Heart right ventricle (tissue), 16 donors: ENCODE measurements at regions not wholly inside any gene's neighbourhood (a gene's known extent, or its start where the extent isn't known, plus 50 kb on each side); places are given as distances from the start of the nearest gene placed in this dataset.

ENCODE experiments used
- ATAC-seq, 8 donors: fragments of 200-7000 bp; cut with Tn5 transposase; one replicate each; pipeline ENCODE4 v1.9.1; 2020; ENCODE audit warnings: mild to moderate bottlenecking in 8 of 8, moderate library complexity in 8 of 8, moderate number of reproducible peaks in 1 of 8
- DNase-seq, 2 donors: peaks; one replicate each; pipeline ENCODE4 v3.0.0-alpha.2; 2020
- H3K27ac ChIP-seq, 10 donors: fragments of 200-600 bp; sonication (generic) in 2 of 10; one replicate each; pipeline versions ENCODE4 v1.5.0 to v1.8.0; 2020 to 2022; ENCODE audit warnings: mild to moderate bottlenecking in 3 of 10
- H3K27me3 ChIP-seq, 7 donors: fragments of 200-600 bp; one replicate each; pipeline ENCODE4 v1.8.0; 2021 to 2022; ENCODE audit warnings: mild to moderate bottlenecking in 2 of 7
- H3K36me3 ChIP-seq, 9 donors: fragments of 200-600 bp; sonication (generic) in 1 of 9; one replicate each; pipeline versions ENCODE4 v1.5.0 to v1.8.0; 2020 to 2022; ENCODE audit warnings: mild to moderate bottlenecking in 2 of 9
- H3K4me1 ChIP-seq, 9 donors: fragments of 200-600 bp; sonication (generic) in 1 of 9; one replicate each; pipeline versions ENCODE4 v1.5.0 to v1.8.0; 2020 to 2022; ENCODE audit warnings: mild to moderate bottlenecking in 4 of 9
- H3K4me3 ChIP-seq, 10 donors: fragments of 200-600 bp; sonication (generic) in 2 of 10; one replicate each; pipeline versions ENCODE4 v1.5.0 to v1.8.0; 2020 to 2022; ENCODE audit warnings: mild to moderate bottlenecking in 7 of 10, moderate library complexity in 2 of 10
- H3K9me3 ChIP-seq, 11 donors: fragments of 200-600 bp in 10 of 11; sonication (generic) in 2 of 11; one replicate each; pipeline versions ENCODE4 v1.5.0 to v1.8.0; 2013 to 2022; ENCODE audit warnings: mild to moderate bottlenecking in 2 of 11, control low read depth in 1 of 11, moderate library complexity in 1 of 11
- CTCF ChIP-seq, 9 donors: fragments of 200-600 bp; sonication (generic) in 2 of 9; IDR thresholded peaks; one replicate each; pipeline versions ENCODE4 v1.5.0 to v1.8.0; 2021 to 2022; ENCODE audit warnings: antibody characterized with exemption in 9 of 9, mild to moderate bottlenecking in 5 of 9, moderate library complexity in 1 of 9
- WGBS, 2 donors: extraction: QIAGEN DNeasy Blood & Tissue Kit; methylation state at CpG; one replicate each; pipeline ENCODE4 v1.1.7; 2013; ENCODE audit warnings: inconsistent platforms in 1 of 2; 5-methylcytosine and 5-hydroxymethylcytosine counted together
- intact Hi-C, 10 donors: fragments of 100-400 bp; cut with DNase I; formaldehyde crosslinking; loops; one replicate each; pipeline versions ENCODE4 v1.11.1 to v1.14.2; 2022
- donor health status: Arrhythmogenic right ventricular cardiomyopathy.
- donor health status: ischemic (EF 13 %, LVEDD 7.1; RV severe dilation, severe dysfunction).
- donor health status: healthy with polysubstance abuse.
- donor health status: DM: no; HTN: yes; CAD: no.
- donor health status: DM: no; HTN: no; CAD: no.
- donor health status: ischemic (EF 25% LVEDD 6.9; RV normal size, moderate dysfunction).
- donor health status: ischemic (EF 25% LVEDD 5.7; RV mildly dilated, moderate dysfunction).
- donor health status: healthy.
- donor health status: DM: yes; HTN: yes; CAD: no.
- donor health status: Ischemic cardiomyopathy.
- donor health status: ischemic (EF 35%, LVEDD 5.7; RV mildly dilated, moderate dysfunction).
- donor health status: nonischemic (EF 11% LVEDD 7.7; RV severe dilation, severe dysfunction).
- donor health status: DM: yes; HTN: yes; CAD: no.
- donor health status: PGD.
- donor health status: ischemic (EF 29% LVEDD 5.4; RV normal size, mild dysfunction).
- donor health status: nonischemic (EF 23%, LVEDD 6.1; RV moderate dilation, normal function).

- Histone ChIP-seq H3K27ac (no peak overlapping the region), H3K9me3 (peaks cover 0 to 8% (median 0%) of the 10 kb centered on the region in 11 donors), H3K4me3 (no peak overlapping the region), H3K27me3 (no peaks in the 10 kb centered on the region), H3K4me1 (peaks cover 0 to 29% (median 5%) of the 10 kb centered on the region in 9 donors), H3K36me3 (no peaks in the 10 kb centered on the region)
- WGBS, 2 donors, result 67 to 82% methylated on average over 5 of the region's 5 CpGs
- DNase-seq (no peak), ATAC-seq (no peak)
- TF ChIP-seq CTCF (IDR thresholded peaks at IDR 0.05), result no peak
- intact Hi-C loops, result no loop called here
Observed at GRCh38 chr5:154697371-154697770, 57.8 kb upstream of the LARP1 start.

- WGBS, 2 donors, result 27 to 35% methylated on average over 3 of the region's 3 CpGs
- H3K4me1 ChIP-seq, result peaks cover 0 to 25% (median 8%) of the 10 kb centered on the region in 9 donors
- no peaks in the 10 kb centered on the region for H3K27me3 ChIP-seq
- no peak overlapping the region for H3K4me3 ChIP-seq
- TF ChIP-seq CTCF (IDR thresholded peaks at IDR 0.05), result no peak
- no peak overlapping the region for H3K27ac ChIP-seq
- H3K36me3 ChIP-seq, result no peaks in the 10 kb centered on the region
- intact Hi-C loops, result no loop called here
- ATAC-seq (no peak), DNase-seq (no peak)
- H3K9me3 ChIP-seq, result peaks cover 0 to 8% (median 0%) of the 10 kb centered on the region in 11 donors
Observed at GRCh38 chr5:154696891-154697290, 58.3 kb upstream of the LARP1 start.

- peaks cover 0 to 5% (median 0%) of the 10 kb centered on the region in 7 donors for H3K27me3 ChIP-seq
- 94 to 97% methylated on average over 3 of the region's 3 CpGs for WGBS, 2 donors
- H3K27ac ChIP-seq, result no peak overlapping the region
- ATAC-seq (no peak), DNase-seq (no peak)
- peaks cover 0 to 17% (median 5%) of the 10 kb centered on the region in 9 donors for H3K4me1 ChIP-seq
- H3K4me3 ChIP-seq, result no peak overlapping the region
- intact Hi-C loops, result loop anchor here in 1 of 10 donors (5.0 kb wide), 1 partner anchor 38 kb away; no protein-coding TSS in a partner anchor
- H3K9me3 ChIP-seq, result peaks cover 0 to 8% (median 0%) of the 10 kb centered on the region in 11 donors
- no peak for TF ChIP-seq CTCF (IDR thresholded peaks at IDR 0.05)
- no peaks in the 10 kb centered on the region for H3K36me3 ChIP-seq
Observed at GRCh38 chr5:154694159-154694558, 61.0 kb upstream of the LARP1 start.

- Histone ChIP-seq H3K36me3 (no peaks in the 10 kb centered on the region), H3K4me3 (no peak overlapping the region), H3K4me1 (peaks cover 0 to 17% (median 0%) of the 10 kb centered on the region in 9 donors), H3K27me3 (peaks cover 0 to 5% (median 0%) of the 10 kb centered on the region in 7 donors), H3K27ac (peak overlapping the region in 5 of 10 donors; percentile 75 to 92 (median 86)), H3K9me3 (peaks cover 0 to 14% (median 0%) of the 10 kb centered on the region in 11 donors)
- intact Hi-C loops, result loop anchor here in 1 of 10 donors (5.0 kb wide), 1 partner anchor 42 kb away; no protein-coding TSS in a partner anchor
- TF ChIP-seq CTCF (IDR thresholded peaks at IDR 0.05), result no peak
- 81 to 86% methylated on average over 27 to 28 of the region's 28 CpGs for WGBS, 2 donors
- peak in 2 of 8 donors; percentile 10 to 28 for ATAC-seq
- no peak for DNase-seq
Observed at GRCh38 chr5:154690488-154690887, 64.7 kb upstream of the LARP1 start.
